GM12878 (cell line): ENCODE measurements at regions not wholly inside any gene's neighbourhood (a gene's known extent, or its start where the extent isn't known, plus 50 kb on each side); places are given as distances from the start of the nearest gene placed in this dataset.

ENCODE experiments used
- ATAC-seq: fragments of 200-7000 bp; cut with Tn5 transposase; 3 replicates; pipeline ENCODE4 v1.9.1; 2020; ENCODE audit warnings: mild to moderate bottlenecking, moderate library complexity
- BruUV-seq: library from RNA; stranded (reverse); fragments of 400-500 nt; replicated peaks from 2 replicates; lab custom pipeline; 2021; lab: Mats Ljungman, UMichigan
- CTCF ChIA-PET: fragments of 300-600 bp; sonication (Branson Sonifier 250); formaldehyde crosslinking; extraction: SDS; loops from one replicate; lab custom pipeline; 2021; ENCODE audit warnings: inconsistent platforms; lab: Yijun Ruan, JAX
- POLR2A ChIA-PET: fragments of 350-600 bp; formaldehyde crosslinking; extraction: SDS; loops from one replicate; lab custom pipeline; 2021; ENCODE audit warnings: inconsistent platforms; lab: Charles Lee
- RAD21 ChIA-PET: fragments of 300-600 bp; sonication (Branson Sonifier 250); formaldehyde crosslinking; loops from one replicate; lab custom pipeline; 2023; ENCODE audit warnings: antibody characterized with exemption; ENCODE audit not compliant: unreplicated experiment; lab: Charles Lee
- SMC1A ChIA-PET: fragments of 300-600 bp; sonication (Branson Sonifier 250); formaldehyde crosslinking; loops from one replicate; lab custom pipeline; 2023; ENCODE audit not compliant: unreplicated experiment, uncharacterized antibody; lab: Charles Lee
- DNase-seq: peaks from one replicate; pipeline ENCODE4 v3.0.0-alpha.2; 2011; ENCODE audit warnings: low read depth, low spot score
- FAIRE-seq: peaks from 3 replicates; lab custom pipeline; 2011; peaks lifted over from hg19 to GRCh38; lab: Jason Lieb, UNC
- H2AFZ ChIP-seq: 2 replicates; pipeline ENCODE4 v1.6.0; 2011; ENCODE audit warnings: low read depth, low read length, control low read depth; ENCODE audit not compliant: control insufficient read depth
- H3K27ac ChIP-seq: 2 replicates; pipeline ENCODE4 v1.5.1; 2011; ENCODE audit warnings: control low read depth; ENCODE audit not compliant: control insufficient read depth, insufficient read depth
- H3K27me3 ChIP-seq, 2 experiments: replicated peaks in 1 of 2; 2 replicates each; pipeline versions ENCODE4 v1.6.0 to v1.6.1; 2011; ENCODE audit warnings: low read length in 1 of 2; ENCODE audit not compliant: control insufficient read depth in 2 of 2, insufficient read depth in 2 of 2
- H3K36me3 ChIP-seq, 2 experiments: 2 replicates each; pipeline ENCODE4 v1.5.1; 2011; ENCODE audit warnings: low read length in 1 of 2; ENCODE audit not compliant: control insufficient read depth in 2 of 2, insufficient read depth in 2 of 2
- H3K4me1 ChIP-seq: 2 replicates; pipeline ENCODE4 v1.6.1; 2011; ENCODE audit warnings: mild to moderate bottlenecking, low read length, moderate library complexity, mixed read lengths; ENCODE audit not compliant: control insufficient read depth, insufficient read depth
- H3K4me2 ChIP-seq: 2 replicates; pipeline ENCODE4 v1.6.0; 2011; ENCODE audit warnings: control low read depth; ENCODE audit not compliant: control insufficient read depth, insufficient read depth
- H3K4me3 ChIP-seq: fragments of 200-600 bp; sonication (generic); 2 replicates; pipeline ENCODE4 v1.5.1; 2016
- H3K79me2 ChIP-seq: 2 replicates; pipeline ENCODE4 v1.6.0; 2011; ENCODE audit warnings: low read length; ENCODE audit not compliant: control insufficient read depth, insufficient read depth
- H3K9ac ChIP-seq: 2 replicates; pipeline ENCODE4 v1.8.0; 2011; ENCODE audit warnings: low read length, control low read depth, mixed read lengths; ENCODE audit not compliant: control insufficient read depth, insufficient read depth
- H3K9me3 ChIP-seq: replicated peaks from 3 replicates; pipeline ENCODE4 v1.5.1; 2011; ENCODE audit warnings: mild to moderate bottlenecking, low read length; ENCODE audit not compliant: control insufficient read depth, insufficient read depth
- H4K20me1 ChIP-seq: 2 replicates; pipeline ENCODE4 v1.6.0; 2011; ENCODE audit not compliant: control insufficient read depth, insufficient read depth
- CBX3 ChIP-seq: fragments of 200-600 bp; sonication (generic); IDR thresholded peaks from 2 replicates; pipeline ENCODE4 v1.6.1; 2016; ENCODE audit warnings: low read depth, borderline replicate concordance
- EGR1 ChIP-seq, 2 experiments: IDR thresholded peaks; 1 replicate in 1 of 2; 2 replicates in 1 of 2; pipeline ENCODE4 v1.6.1; 2011 to 2012; ENCODE audit warnings: low read depth in 2 of 2, low read length in 2 of 2, borderline replicate concordance in 1 of 2, mild to moderate bottlenecking in 1 of 2, moderate library complexity in 1 of 2
- KAT2A ChIP-seq: conservative IDR thresholded peaks from 2 replicates; pipeline ENCODE4 v1.6.1; 2011; ENCODE audit warnings: low read depth, low read length; ENCODE audit not compliant: control insufficient read depth
- MLLT1 ChIP-seq: fragments of 450-650 bp; IDR thresholded peaks from 2 replicates; pipeline ENCODE4 v1.6.1; 2016; ENCODE audit warnings: mild to moderate bottlenecking
- POLR2AphosphoS5 ChIP-seq: IDR thresholded peaks from 2 replicates; pipeline ENCODE4 v1.6.1; 2011; ENCODE audit warnings: mild to moderate bottlenecking, low read length, inconsistent platforms
- RAD51 ChIP-seq: fragments of 450-650 bp; IDR thresholded peaks from 2 replicates; pipeline ENCODE4 v1.6.1; 2016; ENCODE audit warnings: moderate library complexity, mild to moderate bottlenecking, inconsistent platforms
- RBBP5 ChIP-seq: fragments of 200-600 bp; sonication (generic); conservative IDR thresholded peaks from 2 replicates; pipeline ENCODE4 v1.6.1; 2016
- WGBS: methylation state at CpG from one replicate; pipeline ENCODE4 v1.1.6; 2016; ENCODE audit warnings: low lambda C conversion rate; ENCODE audit not compliant: insufficient replicate concordance, insufficient coverage; ENCODE audit errors: missing lambda C conversion rate; 5-methylcytosine and 5-hydroxymethylcytosine counted together
- in situ Hi-C: fragments of 300-500 bp; cut with MboI; formaldehyde crosslinking; loops from 9 replicates; pipeline ENCODE4 v1.14.3; 2018; ENCODE audit warnings: mixed read lengths
- intact Hi-C: fragments of 100-400 bp; cut with micrococcal nuclease; formaldehyde crosslinking; loops from one replicate; pipeline ENCODE4 v1.14.2; 2022; ENCODE audit not compliant: unreplicated experiment

DNA sequence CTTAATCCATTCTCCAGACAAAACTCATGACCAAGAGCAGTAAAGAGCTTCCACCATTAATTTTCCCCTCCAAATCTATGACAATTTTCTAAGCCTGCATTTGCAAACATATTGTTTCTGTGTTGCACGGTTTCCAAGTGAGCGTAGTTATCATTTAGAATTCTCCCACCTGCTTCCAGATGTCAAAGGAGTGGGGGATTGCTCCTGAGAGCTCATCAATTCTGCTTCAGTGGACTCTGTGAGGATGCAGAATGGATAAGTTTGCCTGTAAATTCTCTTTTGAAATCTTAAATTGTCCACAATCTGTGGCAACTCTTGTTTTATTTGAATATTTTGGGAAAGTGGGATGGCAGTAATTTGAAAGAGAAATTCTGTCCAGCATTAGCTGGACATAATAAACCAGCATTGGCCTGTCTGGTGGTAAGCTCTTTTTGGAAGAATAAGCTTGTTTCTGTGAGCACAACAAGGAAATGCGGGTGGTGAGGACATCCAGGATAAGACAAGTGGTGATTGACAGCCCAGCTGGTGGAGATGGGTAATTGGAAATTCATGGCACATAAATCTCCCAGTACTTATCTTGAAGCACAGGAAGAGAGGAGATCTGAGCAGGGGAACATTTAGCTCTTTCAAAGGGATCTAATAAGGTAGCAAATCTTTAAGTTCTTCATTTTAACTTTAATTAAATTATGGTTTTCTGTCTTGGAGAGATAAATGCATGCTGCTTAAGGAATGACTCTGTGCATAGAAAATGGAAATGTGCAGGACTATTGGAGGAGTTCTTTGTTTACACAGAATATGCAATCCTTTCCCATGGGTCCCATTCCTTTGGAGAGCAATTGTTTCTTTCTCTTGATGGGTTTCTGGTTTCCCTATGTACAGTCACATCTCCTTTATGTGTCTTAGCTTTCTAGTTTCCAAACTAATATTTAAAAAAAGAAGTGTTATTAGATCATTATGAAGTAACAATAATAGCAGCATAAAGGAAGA is 73.2 kb downstream of the FAT3 start:
- intact Hi-C loops: no loop called here
- CTCF ChIA-PET: no interaction called here

More for the DNA sequence above, 73.2 kb downstream of the FAT3 start:
- H3K4me3 ChIP-seq: no peak overlapping the region
- no peaks in the 10 kb centered on the region for H3K79me2 ChIP-seq
- no peak overlapping the region for H3K27ac ChIP-seq
- no peaks in the 10 kb centered on the region for H3K27me3 ChIP-seq
- BruUV-seq: no TSS peak
- H3K36me3 ChIP-seq: no peaks in the 10 kb centered on the region
- ChIA-PET POLR2A (no interaction called here), RAD21 (no interaction called here), SMC1A (interaction anchor here (0.6 kb wide), 1 partner anchor 14 kb away, joined by 3 read pairs; no protein-coding TSS in a partner anchor)
- H3K9me3 ChIP-seq: no peaks in the 10 kb centered on the region
- no peaks in the 10 kb centered on the region for H4K20me1 ChIP-seq
- no peak overlapping the region for H3K4me2 ChIP-seq
- no peak for DNase-seq
- H2AFZ ChIP-seq: no peak overlapping the region
- TF ChIP-seq POLR2AphosphoS5: no peak
- no peak for TF ChIP-seq MLLT1
- TF ChIP-seq CBX3: no peak
- TF ChIP-seq EGR1 (IDR thresholded peaks at IDR 0.05; ENCODE audit: borderline replicate concordance in 1 of 2, low read depth in 2 of 2, low read length in 2 of 2): no peak
- no peak for TF ChIP-seq KAT2A
- TF ChIP-seq RAD51: no peak
- TF ChIP-seq RBBP5: no peak
- ATAC-seq: no peak
- H3K9ac ChIP-seq: no peak overlapping the region
- in situ Hi-C loops: no loop called here
- FAIRE-seq: no peak
- 15% methylated on average over 3 of the region's 3 CpGs for whole genome bisulfite sequencing
- H3K4me1 ChIP-seq: no peaks in the 10 kb centered on the region
